H9 (cell line): ENCODE measurements at regions not wholly inside any gene's neighbourhood (a gene's known extent, or its start where the extent isn't known, plus 50 kb on each side); places are given as distances from the start of the nearest gene placed in this dataset.

Experiments
- DNase-seq: peaks from one replicate; pipeline ENCODE4 v3.0.0-alpha.2; 2017
- H2AFZ ChIP-seq: one replicate; pipeline ENCODE4 v1.6.1; 2013; ENCODE audit warnings: mild to moderate bottlenecking, low read length, control low read depth, moderate library complexity
- H2AK5ac ChIP-seq: 2 replicates; pipeline ENCODE4 v1.6.1; 2013; ENCODE audit warnings: low read length, control low read depth, mixed read lengths; ENCODE audit not compliant: insufficient read length
- H2BK120ac ChIP-seq: one replicate; pipeline ENCODE4 v1.6.1; 2013; ENCODE audit warnings: low read depth, mild to moderate bottlenecking, low read length, control low read depth, inconsistent platforms; ENCODE audit not compliant: poor library complexity, severe bottlenecking
- H2BK12ac ChIP-seq: 2 replicates; pipeline ENCODE4 v1.6.1; 2013; ENCODE audit warnings: low read length, control low read depth, mixed read lengths, low read depth; ENCODE audit not compliant: insufficient read length
- H2BK15ac ChIP-seq: 2 replicates; pipeline ENCODE4 v1.6.1; 2013; ENCODE audit warnings: low read depth, low read length, control low read depth
- H2BK20ac ChIP-seq: one replicate; pipeline ENCODE4 v1.6.1; 2013; ENCODE audit warnings: low read depth, mild to moderate bottlenecking, low read length, control low read depth, inconsistent platforms; ENCODE audit not compliant: poor library complexity, severe bottlenecking
- H2BK5ac ChIP-seq: 2 replicates; pipeline ENCODE4 v1.6.1; 2013; ENCODE audit warnings: low read length, control low read depth, mixed read lengths; ENCODE audit not compliant: insufficient read length
- H3K14ac ChIP-seq: 2 replicates; pipeline ENCODE4 v1.6.1; 2013; ENCODE audit warnings: low read length, control low read depth; ENCODE audit not compliant: insufficient read depth
- H3K18ac ChIP-seq: 2 replicates; pipeline ENCODE4 v1.6.1; 2013; ENCODE audit warnings: low read depth, mild to moderate bottlenecking, mixed read lengths, low read length, control low read depth; ENCODE audit not compliant: insufficient read length
- H3K23ac ChIP-seq: 2 replicates; pipeline ENCODE4 v1.6.1; 2013; ENCODE audit warnings: low read length, control low read depth, mixed read lengths, low read depth; ENCODE audit not compliant: insufficient read length
- H3K23me2 ChIP-seq: 2 replicates; pipeline ENCODE4 v1.6.1; 2013; ENCODE audit warnings: low read depth, mild to moderate bottlenecking, mixed read lengths, low read length, control low read depth; ENCODE audit not compliant: insufficient read length, poor library complexity, severe bottlenecking
- H3K27ac ChIP-seq: 2 replicates; pipeline ENCODE4 v1.5.1; 2013; ENCODE audit warnings: low read length, control low read depth, mixed read lengths, low read depth; ENCODE audit not compliant: insufficient read length
- H3K27me3 ChIP-seq: 2 replicates; pipeline ENCODE4 v1.6.1; 2013; ENCODE audit warnings: low read length, control low read depth, inconsistent platforms; ENCODE audit not compliant: insufficient read depth
- H3K4ac ChIP-seq: 2 replicates; pipeline ENCODE4 v1.6.1; 2013; ENCODE audit warnings: low read depth, mild to moderate bottlenecking, control low read depth, inconsistent platforms, low read length, moderate library complexity
- H3K4me1 ChIP-seq: 2 replicates; pipeline ENCODE4 v1.6.1; 2013; ENCODE audit warnings: low read length, control low read depth, inconsistent platforms; ENCODE audit not compliant: insufficient read depth
- H3K4me2 ChIP-seq: 2 replicates; pipeline ENCODE4 v1.6.1; 2013; ENCODE audit warnings: low read length, control low read depth, mixed read lengths; ENCODE audit not compliant: insufficient read length, insufficient read depth
- H3K56ac ChIP-seq: 2 replicates; pipeline ENCODE4 v1.6.1; 2013; ENCODE audit warnings: low read depth, mild to moderate bottlenecking, mixed read lengths, low read length, control low read depth; ENCODE audit not compliant: insufficient read length
- H3K79me1 ChIP-seq: 2 replicates; pipeline ENCODE4 v1.6.1; 2013; ENCODE audit warnings: low read depth, mild to moderate bottlenecking, moderate library complexity, low read length, control low read depth, inconsistent platforms; ENCODE audit not compliant: insufficient read depth, poor library complexity, severe bottlenecking
- H3K79me2 ChIP-seq: 2 replicates; pipeline ENCODE4 v1.6.1; 2013; ENCODE audit warnings: low read length, control low read depth, inconsistent platforms; ENCODE audit not compliant: insufficient read depth
- H3K9ac ChIP-seq: 2 replicates; pipeline ENCODE4 v1.6.1; 2013; ENCODE audit warnings: low read length, control low read depth, mixed read lengths; ENCODE audit not compliant: insufficient read length; ENCODE audit errors: extremely low read depth
- H3K9me3 ChIP-seq: one replicate; pipeline ENCODE4 v1.6.1; 2013; ENCODE audit warnings: low read depth, low read length, inconsistent platforms; ENCODE audit not compliant: control insufficient read depth
- H3T11ph ChIP-seq: one replicate; pipeline ENCODE4 v1.6.1; 2013; ENCODE audit warnings: mild to moderate bottlenecking, low read length, control low read depth, inconsistent platforms
- H4K20me1 ChIP-seq: one replicate; pipeline ENCODE4 v1.6.1; 2013; ENCODE audit not compliant: control insufficient read depth, insufficient read length, insufficient read depth
- H4K5ac ChIP-seq: 2 replicates; pipeline ENCODE4 v1.6.1; 2013; ENCODE audit warnings: low read depth, mild to moderate bottlenecking, mixed read lengths, low read length, control low read depth; ENCODE audit not compliant: insufficient read length
- H4K8ac ChIP-seq: replicated peaks from 2 replicates; pipeline ENCODE4 v1.6.1; 2013; ENCODE audit warnings: low read length, control low read depth, mixed read lengths, low read depth; ENCODE audit not compliant: insufficient read length
- H4K91ac ChIP-seq: 2 replicates; pipeline ENCODE4 v1.6.1; 2013; ENCODE audit warnings: low read depth, mild to moderate bottlenecking, moderate library complexity, mixed read lengths, low read length, control low read depth; ENCODE audit not compliant: insufficient read length
- H3K27ac Mint-ChIP-seq, 3 experiments: 2 replicates in 2 of 3; 3 replicates in 1 of 3; pipeline ENCODE4 v1.8.0; 2020 to 2021; ENCODE audit warnings: mixed read lengths in 3 of 3, mild to moderate bottlenecking in 1 of 3, moderate library complexity in 1 of 3
- H3K27me3 Mint-ChIP-seq: 2 replicates; pipeline ENCODE4 v1.8.0; 2021; ENCODE audit warnings: low read depth, mild to moderate bottlenecking, moderate library complexity, mixed read lengths
- H3K36me3 Mint-ChIP-seq, 3 experiments: 2 replicates in 2 of 3; 3 replicates in 1 of 3; pipeline ENCODE4 v1.8.0; 2020 to 2021; ENCODE audit warnings: low read depth in 3 of 3, mixed read lengths in 3 of 3; ENCODE audit not compliant: insufficient read depth in 1 of 3
- H3K4me1 Mint-ChIP-seq, 2 experiments: 2 replicates each; pipeline ENCODE4 v1.8.0; 2020; ENCODE audit warnings: mixed read lengths in 2 of 2
- H3K4me3 Mint-ChIP-seq, 2 experiments: 2 replicates in 1 of 2; 3 replicates in 1 of 2; pipeline ENCODE4 v1.8.0; 2020 to 2021; ENCODE audit warnings: mild to moderate bottlenecking in 2 of 2, mixed read lengths in 2 of 2, moderate library complexity in 1 of 2
- H3K9me3 Mint-ChIP-seq, 2 experiments: 2 replicates in 1 of 2; 3 replicates in 1 of 2; pipeline ENCODE4 v1.8.0; 2020; ENCODE audit warnings: mild to moderate bottlenecking in 2 of 2, mixed read lengths in 2 of 2, moderate library complexity in 1 of 2
- WGBS: extraction: QIAGEN DNeasy Blood & Tissue Kit; methylation state at CpG from one replicate; pipeline ENCODE4 v1.1.7; 2013; ENCODE audit warnings: missing lambda C conversion rate, low lambda C conversion rate, mixed read lengths; ENCODE audit not compliant: insufficient read length; ENCODE audit errors: extremely low coverage; 5-methylcytosine and 5-hydroxymethylcytosine counted together
- TF ChIP-seq, protein P1 (sequence below): fragments of 200-600 bp; sonication (generic); conservative IDR thresholded peaks from 3 replicates; pipeline ENCODE4 v1.8.0; 2021; ENCODE audit warnings: antibody characterized with exemption, mild to moderate bottlenecking

DNA sequence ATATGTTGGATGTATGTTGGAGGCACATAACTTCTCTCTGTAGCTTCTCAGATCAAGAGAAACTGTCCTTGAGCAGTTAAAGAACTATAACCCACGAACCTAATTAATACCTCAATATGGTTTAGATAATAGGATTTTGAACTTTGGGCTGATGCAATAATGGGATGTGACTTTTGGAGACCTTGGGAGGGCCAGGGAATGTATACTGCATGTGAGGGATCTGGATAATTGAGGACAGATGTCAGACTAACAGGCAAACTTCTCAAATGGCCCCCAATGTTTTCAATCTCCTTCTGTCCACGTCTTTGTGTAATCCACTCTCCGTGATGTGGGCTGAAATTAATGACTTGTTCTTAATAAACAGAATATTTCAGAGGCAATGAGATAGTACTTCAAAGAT, 202.2 kb upstream of the FAT4 start:
- Histone ChIP-seq H3K23ac (no peak overlapping the region), H3T11ph (no peak overlapping the region), H3K4ac (no peak overlapping the region), H2BK120ac (no peak overlapping the region), H3K9ac (no peak overlapping the region), H3K56ac (no peak overlapping the region), H3K79me2 (no peaks in the 10 kb centered on the region), H3K9me3 (no peaks in the 10 kb centered on the region), H3K14ac (no peak overlapping the region), H3K4me2 (no peak overlapping the region), H4K5ac (no peak overlapping the region), H4K20me1 (no peaks in the 10 kb centered on the region), H2AK5ac (no peak overlapping the region), H2BK15ac (no peak overlapping the region), H2BK20ac (peak overlapping the region; percentile 26), H3K18ac (no peak overlapping the region), H4K8ac (no peak overlapping the region), H2BK5ac (no peak overlapping the region), H3K27ac (no peak overlapping the region), H3K4me1 (no peaks in the 10 kb centered on the region; the same call in 1 of the 2 replicates), H4K91ac (no peak overlapping the region), H3K79me1 (no peaks in the 10 kb centered on the region), H3K27me3 (no peaks in the 10 kb centered on the region), H2AFZ (no peak overlapping the region), H2BK12ac (no peak overlapping the region), H3K23me2 (no peaks in the 10 kb centered on the region)
- H3K4me3 Mint-ChIP-seq: no peak overlapping the region
- no peak for DNase-seq
- H3K27ac Mint-ChIP-seq: 0 out of 7 replicates have a peak overlapping the region, but pooled peaks of 1 of the 3 experiments have one; percentile 38
- peaks cover 15 to 18% of the 10 kb centered on the region in 2 experiments for H3K4me1 Mint-ChIP-seq
- no peaks in the 10 kb centered on the region; a peak in 1 of 7 replicates for H3K36me3 Mint-ChIP-seq
- no peaks in the 10 kb centered on the region for H3K9me3 Mint-ChIP-seq
- no peaks in the 10 kb centered on the region for H3K27me3 Mint-ChIP-seq
- no CpG with 5 or more reads among the region's 3 CpGs for WGBS
- TF ChIP-seq, protein P1, sequence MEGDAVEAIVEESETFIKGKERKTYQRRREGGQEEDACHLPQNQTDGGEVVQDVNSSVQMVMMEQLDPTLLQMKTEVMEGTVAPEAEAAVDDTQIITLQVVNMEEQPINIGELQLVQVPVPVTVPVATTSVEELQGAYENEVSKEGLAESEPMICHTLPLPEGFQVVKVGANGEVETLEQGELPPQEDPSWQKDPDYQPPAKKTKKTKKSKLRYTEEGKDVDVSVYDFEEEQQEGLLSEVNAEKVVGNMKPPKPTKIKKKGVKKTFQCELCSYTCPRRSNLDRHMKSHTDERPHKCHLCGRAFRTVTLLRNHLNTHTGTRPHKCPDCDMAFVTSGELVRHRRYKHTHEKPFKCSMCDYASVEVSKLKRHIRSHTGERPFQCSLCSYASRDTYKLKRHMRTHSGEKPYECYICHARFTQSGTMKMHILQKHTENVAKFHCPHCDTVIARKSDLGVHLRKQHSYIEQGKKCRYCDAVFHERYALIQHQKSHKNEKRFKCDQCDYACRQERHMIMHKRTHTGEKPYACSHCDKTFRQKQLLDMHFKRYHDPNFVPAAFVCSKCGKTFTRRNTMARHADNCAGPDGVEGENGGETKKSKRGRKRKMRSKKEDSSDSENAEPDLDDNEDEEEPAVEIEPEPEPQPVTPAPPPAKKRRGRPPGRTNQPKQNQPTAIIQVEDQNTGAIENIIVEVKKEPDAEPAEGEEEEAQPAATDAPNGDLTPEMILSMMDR: no peak
